MCF 10A (cell line): ENCODE measurements at regions not wholly inside any gene's neighbourhood (a gene's known extent, or its start where the extent isn't known, plus 50 kb on each side); places are given as distances from the start of the nearest gene placed in this dataset.
A peak's percentile ranks its signal among the peaks of the same experiment; 100 is the strongest.

Experiments
- BruUV-seq: library from RNA; stranded (reverse); fragments of 400-500 nt; replicated peaks from 2 replicates; lab custom pipeline; 2021; lab: Mats Ljungman, UMichigan
- CTCF ChIA-PET: fragments of 300-600 bp; sonication (Branson Sonifier 250); formaldehyde crosslinking; extraction: SDS; loops from one replicate; lab custom pipeline; 2021; ENCODE audit warnings: antibody characterized with exemption, inconsistent platforms; lab: Yijun Ruan, JAX
- POLR2A ChIA-PET: fragments of 300-600, 350-650 bp; sonication (Branson Sonifier 250); formaldehyde crosslinking; extraction: SDS; loops from one replicate; lab custom pipeline; 2020; ENCODE audit warnings: antibody characterized with exemption, inconsistent platforms; lab: Yijun Ruan, JAX
- DNase-seq: peaks from one replicate; pipeline ENCODE4 v3.0.0-alpha.2; 2018; ENCODE audit not compliant: unreplicated experiment
- H3K27ac Mint-ChIP-seq: one replicate; pipeline ENCODE4 v1.8.0; 2022; ENCODE audit warnings: mild to moderate bottlenecking, low read depth, mixed read lengths; ENCODE audit not compliant: unreplicated experiment
- H3K27me3 Mint-ChIP-seq: one replicate; pipeline ENCODE4 v1.8.0; 2022; ENCODE audit warnings: mixed read lengths; ENCODE audit not compliant: insufficient read depth, unreplicated experiment
- H3K36me3 Mint-ChIP-seq: one replicate; pipeline ENCODE4 v1.8.0; 2022; ENCODE audit warnings: mild to moderate bottlenecking, moderate library complexity, mixed read lengths; ENCODE audit not compliant: insufficient read depth, unreplicated experiment
- H3K4me1 Mint-ChIP-seq: one replicate; pipeline ENCODE4 v1.8.0; 2022; ENCODE audit warnings: mixed read lengths; ENCODE audit not compliant: insufficient read depth, unreplicated experiment
- H3K4me3 Mint-ChIP-seq: one replicate; pipeline ENCODE4 v1.8.0; 2022; ENCODE audit warnings: mild to moderate bottlenecking, moderate library complexity, mixed read lengths; ENCODE audit not compliant: unreplicated experiment
- H3K9me3 Mint-ChIP-seq: one replicate; pipeline ENCODE4 v1.8.0; 2022; ENCODE audit warnings: mixed read lengths; ENCODE audit not compliant: unreplicated experiment
- CTCF ChIP-seq: fragments of 200-600 bp; IDR thresholded peaks from one replicate; pipeline ENCODE4 v1.8.0; 2022; ENCODE audit warnings: antibody characterized with exemption, mild to moderate bottlenecking; ENCODE audit not compliant: unreplicated experiment
- intact Hi-C: fragments of 100-400 bp; cut with micrococcal nuclease; formaldehyde crosslinking; loops from 2 replicates; pipeline ENCODE4 v1.14.1; 2022

- Mint-ChIP-seq H3K9me3 (peaks cover 7% of the 10 kb centered on the region), H3K4me3 (no peak overlapping the region), H3K4me1 (peaks cover 14% of the 10 kb centered on the region), H3K27ac (no peak overlapping the region), H3K36me3 (no peaks in the 10 kb centered on the region), H3K27me3 (no peaks in the 10 kb centered on the region)
- no peak for TF ChIP-seq CTCF
- BruUV-seq: no TSS peak
- intact Hi-C loops: no loop called here
- ChIA-PET CTCF (interaction anchor here (0.6 to 0.9 kb wide), 2 partner anchors 474 to 662 kb away, joined by 4 to 5 read pairs; partner anchors contain the start of gene TRIB2), POLR2A (interaction anchor here (0.6 to 1.2 kb wide), 2 partner anchors 49 to 838 kb away, joined by 3 read pairs; no protein-coding TSS in a partner anchor)
- DNase-seq: no peak
Measured at GRCh38 chr2:12054956-12055618, 308.7 kb downstream of the LPIN1 start.

- POLR2A ChIA-PET: interaction anchor here (0.7 kb wide), 1 partner anchor 16 kb away, joined by 3 read pairs; no protein-coding TSS in a partner anchor
- CTCF ChIA-PET: interaction anchor here (0.6 to 0.8 kb wide), 2 partner anchors 193 to 802 kb away, joined by 3 read pairs; no protein-coding TSS in a partner anchor
- Mint-ChIP-seq H3K27ac (no peak overlapping the region), H3K27me3 (no peaks in the 10 kb centered on the region), H3K36me3 (no peaks in the 10 kb centered on the region), H3K4me3 (no peak overlapping the region), H3K9me3 (peaks cover 7% of the 10 kb centered on the region), H3K4me1 (peaks cover 22% of the 10 kb centered on the region)
- DNase-seq: no peak
- BruUV-seq: no TSS peak
- intact Hi-C loops: no loop called here
- no peak for TF ChIP-seq CTCF
Measured at GRCh38 chr2:12057436-12058166, 311.2 kb downstream of the LPIN1 start.

GRCh38 chr2:12059616-12060441 is 313.4 kb downstream of the LPIN1 start:
- ChIA-PET CTCF (interaction anchor here (0.6 kb wide), 1 partner anchor 230 kb away, joined by 3 read pairs; no protein-coding TSS in a partner anchor), POLR2A (no interaction called here)
- Mint-ChIP-seq H3K9me3 (peaks cover 10% of the 10 kb centered on the region), H3K4me1 (peaks cover 22% of the 10 kb centered on the region), H3K27ac (no peak overlapping the region), H3K36me3 (no peaks in the 10 kb centered on the region), H3K4me3 (no peak overlapping the region), H3K27me3 (no peaks in the 10 kb centered on the region)
- intact Hi-C loops: no loop called here
- peak; percentile 32 for DNase-seq
- TF ChIP-seq CTCF: no peak
- BruUV-seq: no TSS peak
